B cell (primary cell): ENCODE measurements at regions not wholly inside any gene's neighbourhood (a gene's known extent, or its start where the extent isn't known, plus 50 kb on each side); places are given as distances from the start of the nearest gene placed in this dataset.

Experiments used
- ATAC-seq: fragments of 200-7000 bp; cut with Tn5 transposase; one replicate; pipeline ENCODE4 v1.10.0; 2021; ENCODE audit warnings: low read depth, mild to moderate bottlenecking, moderate number of reproducible peaks, moderate library complexity
- CTCF ChIA-PET: fragments of 350-600 bp; sonication (Branson Sonifier 250); formaldehyde crosslinking; loops from one replicate; lab custom pipeline; 2021; ENCODE audit warnings: antibody characterized with exemption, inconsistent platforms; lab: Charles Lee
- POLR2A ChIA-PET: fragments of 350-600 bp; sonication (Branson Sonifier 250); formaldehyde crosslinking; loops from one replicate; lab custom pipeline; 2021; ENCODE audit warnings: antibody characterized with exemption; lab: Charles Lee
- DNase-seq: peaks from one replicate; pipeline ENCODE4 v3.0.0; 2013
- H2AFZ ChIP-seq: 2 replicates; pipeline ENCODE4 v1.6.1; 2012; ENCODE audit warnings: mild to moderate bottlenecking, low read depth, low read length; ENCODE audit not compliant: insufficient read depth, poor library complexity, severe bottlenecking
- H3K27ac ChIP-seq, 2 donors: 1 replicate in 1 of 2; 2 replicates in 1 of 2; pipeline ENCODE4 v1.5.1; 2012 to 2013; ENCODE audit warnings: low read length in 2 of 2, mild to moderate bottlenecking in 2 of 2, moderate library complexity in 1 of 2
- H3K27me3 ChIP-seq, 4 experiments: fragments of 200-600 bp in 1 of 4; sonication (generic) in 1 of 4; replicated peaks in 1 of 4; 1 replicate in 2 of 4; 2 replicates in 2 of 4; pipeline versions ENCODE4 v1.6.1 to v1.7.0; 2013 to 2016; ENCODE audit warnings: low read length in 3 of 4, mild to moderate bottlenecking in 2 of 4, mixed read lengths in 1 of 4, moderate library complexity in 1 of 4; ENCODE audit not compliant: insufficient read depth in 4 of 4, control insufficient read depth in 3 of 4; ENCODE audit errors: control extremely low read depth in 1 of 4
- H3K36me3 ChIP-seq, 2 experiments: replicated peaks in 1 of 2; 1 replicate in 1 of 2; 2 replicates in 1 of 2; pipeline versions ENCODE4 v1.6.1 to v1.7.1; 2013; ENCODE audit warnings: low read length in 1 of 2; ENCODE audit not compliant: insufficient read depth in 2 of 2, control insufficient read depth in 1 of 2; ENCODE audit errors: control extremely low read depth in 1 of 2, extremely low read depth in 1 of 2
- H3K4me1 ChIP-seq, 2 donors: fragments of 200-600 bp in 1 of 2; sonication (generic) in 1 of 2; 1 replicate in 1 of 2; 2 replicates in 1 of 2; pipeline versions ENCODE4 v1.5.1 to v1.6.1; 2013 to 2017; ENCODE audit warnings: low read length in 2 of 2; ENCODE audit not compliant: control insufficient read depth in 2 of 2, insufficient read depth in 2 of 2
- H3K4me2 ChIP-seq: replicated peaks from 2 replicates; pipeline ENCODE3; 2012; ENCODE audit warnings: mild to moderate bottlenecking, low read depth, low read length; ENCODE audit not compliant: poor library complexity, severe bottlenecking
- H3K4me3 ChIP-seq, 5 experiments: fragments of 200-600 bp in 1 of 5; sonication (generic) in 1 of 5; 1 replicate in 3 of 5; 2 replicates in 2 of 5; pipeline versions ENCODE4 v1.5.1 to v1.7.0; 2011 to 2016; ENCODE audit warnings: low read length in 4 of 5, mild to moderate bottlenecking in 4 of 5, low read depth in 2 of 5, control low read depth in 1 of 5, moderate library complexity in 1 of 5; ENCODE audit not compliant: insufficient read depth in 1 of 5; ENCODE audit errors: control extremely low read depth in 1 of 5, extremely low read depth in 1 of 5
- H3K79me2 ChIP-seq: fragments of 200-600 bp; sonication (generic); one replicate; pipeline ENCODE4 v1.6.0; 2016; ENCODE audit warnings: low read length; ENCODE audit not compliant: control insufficient read depth, insufficient read depth
- H3K9ac ChIP-seq: fragments of 200-600 bp; sonication (generic); 2 replicates; pipeline ENCODE4 v1.6.1; 2017; ENCODE audit warnings: mild to moderate bottlenecking, low read length, moderate library complexity
- H3K9me3 ChIP-seq, 3 donors: one replicate each; pipeline versions ENCODE4 v1.6.1 to v1.7.1; 2013; ENCODE audit warnings: low read length in 2 of 3; ENCODE audit not compliant: control insufficient read depth in 2 of 3, insufficient read depth in 1 of 3; ENCODE audit errors: control extremely low read depth in 1 of 3
- H4K20me1 ChIP-seq: 2 replicates; pipeline ENCODE4 v1.6.0; 2012; ENCODE audit warnings: mild to moderate bottlenecking, low read length; ENCODE audit not compliant: insufficient read depth, control insufficient read depth, poor library complexity, severe bottlenecking
- H3K27ac Mint-ChIP-seq: one replicate; pipeline ENCODE4 v1.8.0; 2021; ENCODE audit warnings: mixed read lengths
- H3K27me3 Mint-ChIP-seq: one replicate; pipeline ENCODE4 v1.8.0; 2021; ENCODE audit warnings: mixed read lengths
- H3K4me1 Mint-ChIP-seq: one replicate; pipeline ENCODE4 v1.8.0; 2021; ENCODE audit warnings: mixed read lengths
- H3K4me3 Mint-ChIP-seq: one replicate; pipeline ENCODE4 v1.8.0; 2021; ENCODE audit warnings: mixed read lengths
- H3K9me3 Mint-ChIP-seq: one replicate; pipeline ENCODE4 v1.8.0; 2022; ENCODE audit warnings: mixed read lengths; ENCODE audit not compliant: insufficient read depth
- EZH2 ChIP-seq: IDR thresholded peaks from 2 replicates; pipeline ENCODE4 v1.6.1; 2012; ENCODE audit warnings: borderline replicate concordance, low read depth, mild to moderate bottlenecking, moderate library complexity, low read length; ENCODE audit not compliant: insufficient read depth, poor library complexity, severe bottlenecking
- WGBS: methylation state at CpG from one replicate; pipeline ENCODE4 v1.1.5; 2013; ENCODE audit warnings: missing lambda C conversion rate; ENCODE audit not compliant: insufficient coverage; 5-methylcytosine and 5-hydroxymethylcytosine counted together
- intact Hi-C: fragments of 100-400 bp; cut with micrococcal nuclease; formaldehyde crosslinking; loops from one replicate; pipeline ENCODE4 v1.10.0; 2022
- TF ChIP-seq, protein P1 (sequence below): fragments of 200-600 bp; IDR thresholded peaks from one replicate; pipeline ENCODE4 v1.8.0; 2022; ENCODE audit warnings: antibody characterized with exemption, mild to moderate bottlenecking

DNA sequence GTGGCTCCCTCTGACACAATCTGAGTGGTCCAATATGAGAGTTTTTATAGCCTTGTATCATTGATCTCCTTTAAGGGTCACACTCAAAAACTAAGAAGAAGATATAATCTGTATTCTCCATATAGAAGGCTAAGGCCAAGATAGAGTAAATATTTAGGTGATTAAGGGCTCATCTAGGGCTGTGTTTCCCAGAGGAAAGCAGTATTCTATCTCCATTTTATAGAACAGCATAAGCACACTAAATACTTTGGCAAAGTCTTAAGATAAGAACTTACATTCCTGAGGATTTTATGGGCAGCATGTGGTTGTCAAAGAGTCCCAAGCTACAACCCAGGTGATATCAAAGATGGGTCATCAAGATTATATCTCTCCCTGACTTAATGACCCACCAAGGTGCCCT lies 377.6 kb downstream of the KIF16B start:
- Mint-ChIP-seq H3K27ac (no peak overlapping the region), H3K27me3 (no peaks in the 10 kb centered on the region), H3K4me3 (no peak overlapping the region), H3K4me1 (peaks cover 4% of the 10 kb centered on the region), H3K9me3 (no peaks in the 10 kb centered on the region)
- H3K9ac ChIP-seq: no peak overlapping the region
- ChIA-PET POLR2A (no interaction called here), CTCF (no interaction called here)
- H3K4me1 ChIP-seq: no peaks in the 10 kb centered on the region
- no peaks in the 10 kb centered on the region for H3K36me3 ChIP-seq
- H3K79me2 ChIP-seq: no peaks in the 10 kb centered on the region
- H2AFZ ChIP-seq: no peak overlapping the region
- no peaks in the 10 kb centered on the region for H4K20me1 ChIP-seq
- H3K27me3 ChIP-seq: no peaks in the 10 kb centered on the region
- H3K9me3 ChIP-seq: peaks cover 1 to 3% (median 3%) of the 10 kb centered on the region in 3 donors
- no peak for TF ChIP-seq EZH2
- TF ChIP-seq, protein P1, sequence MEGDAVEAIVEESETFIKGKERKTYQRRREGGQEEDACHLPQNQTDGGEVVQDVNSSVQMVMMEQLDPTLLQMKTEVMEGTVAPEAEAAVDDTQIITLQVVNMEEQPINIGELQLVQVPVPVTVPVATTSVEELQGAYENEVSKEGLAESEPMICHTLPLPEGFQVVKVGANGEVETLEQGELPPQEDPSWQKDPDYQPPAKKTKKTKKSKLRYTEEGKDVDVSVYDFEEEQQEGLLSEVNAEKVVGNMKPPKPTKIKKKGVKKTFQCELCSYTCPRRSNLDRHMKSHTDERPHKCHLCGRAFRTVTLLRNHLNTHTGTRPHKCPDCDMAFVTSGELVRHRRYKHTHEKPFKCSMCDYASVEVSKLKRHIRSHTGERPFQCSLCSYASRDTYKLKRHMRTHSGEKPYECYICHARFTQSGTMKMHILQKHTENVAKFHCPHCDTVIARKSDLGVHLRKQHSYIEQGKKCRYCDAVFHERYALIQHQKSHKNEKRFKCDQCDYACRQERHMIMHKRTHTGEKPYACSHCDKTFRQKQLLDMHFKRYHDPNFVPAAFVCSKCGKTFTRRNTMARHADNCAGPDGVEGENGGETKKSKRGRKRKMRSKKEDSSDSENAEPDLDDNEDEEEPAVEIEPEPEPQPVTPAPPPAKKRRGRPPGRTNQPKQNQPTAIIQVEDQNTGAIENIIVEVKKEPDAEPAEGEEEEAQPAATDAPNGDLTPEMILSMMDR: no peak
- no peak overlapping the region for H3K4me3 ChIP-seq
- H3K4me2 ChIP-seq: no peak overlapping the region
- no peak overlapping the region for H3K27ac ChIP-seq
- no peak for ATAC-seq
- DNase-seq: no peak
- intact Hi-C loops: no loop called here

DNA sequence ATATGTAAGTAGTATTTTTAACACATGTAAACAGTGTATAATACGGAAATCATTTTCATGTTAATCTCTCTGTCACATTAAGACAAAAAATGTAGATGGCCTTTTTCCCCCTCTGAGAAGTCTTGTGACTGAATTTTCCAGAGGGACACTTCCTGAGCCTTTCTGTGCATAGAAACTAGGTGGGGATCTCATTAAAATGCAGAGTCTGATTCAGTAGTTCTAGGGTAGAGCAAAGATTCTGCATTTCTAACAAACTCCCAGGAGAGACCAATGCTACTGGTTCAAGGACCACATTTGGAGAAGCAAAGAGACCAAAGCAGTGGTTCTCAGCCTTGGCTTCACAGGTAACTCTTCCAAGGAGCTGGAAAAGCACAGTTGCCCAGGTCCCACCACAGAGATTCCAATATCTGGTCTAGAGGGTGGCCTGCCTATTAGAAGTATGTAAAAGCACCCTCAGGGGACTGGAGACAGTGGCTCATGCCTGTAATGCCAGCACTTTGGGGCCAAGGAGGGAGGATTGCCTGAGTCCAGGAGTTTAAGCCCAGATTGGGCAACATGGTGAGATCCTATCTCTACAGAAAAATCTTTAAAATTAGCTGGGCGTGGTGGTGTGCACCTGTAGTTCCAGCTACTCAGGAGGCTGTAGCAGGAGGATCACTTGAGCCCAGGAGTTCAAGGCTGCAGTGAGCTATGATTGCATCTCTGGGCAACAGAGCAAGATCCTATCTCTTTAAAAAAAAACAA lies 378.5 kb downstream of the KIF16B start:
- Histone ChIP-seq H3K4me1 (no peaks in the 10 kb centered on the region), H3K4me2 (no peak overlapping the region), H3K4me3 (no peak overlapping the region), H3K9ac (no peak overlapping the region), H3K79me2 (no peaks in the 10 kb centered on the region), H4K20me1 (no peaks in the 10 kb centered on the region), H3K27ac (no peak overlapping the region), H3K27me3 (no peaks in the 10 kb centered on the region), H3K9me3 (peaks cover under 1 to 3% (median 1%) of the 10 kb centered on the region in 3 donors), H3K36me3 (no peaks in the 10 kb centered on the region), H2AFZ (no peak overlapping the region)
- Mint-ChIP-seq H3K9me3 (no peaks in the 10 kb centered on the region), H3K4me3 (no peak overlapping the region), H3K27me3 (no peaks in the 10 kb centered on the region), H3K27ac (no peak overlapping the region), H3K4me1 (peaks cover 4% of the 10 kb centered on the region)
- intact Hi-C loops: no loop called here
- DNase-seq (no peak), ATAC-seq (no peak)
- POLR2A ChIA-PET: no interaction called here
- CTCF ChIA-PET: no interaction called here
- TF ChIP-seq, protein P1: no peak
- no peak for TF ChIP-seq EZH2
- WGBS: 83% methylated on average over 1 of the region's 2 CpGs
